DMS153 treated with DMSO at 0.1 percent for 48 hours (cell line): ENCODE measurements at regions not wholly inside any gene's neighbourhood (a gene's known extent, or its start where the extent isn't known, plus 50 kb on each side); places are given as distances from the start of the nearest gene placed in this dataset.

ENCODE experiments used
- DNase-seq: peaks from one replicate; lab custom pipeline; 2025; ENCODE audit not compliant: unreplicated experiment; lab: John Stamatoyannopoulos, UW

GRCh38 chr5:173378727-173379126 lies 50.5 kb upstream of the STC2 start:
- DNase-seq = no peak
